Erythroblast (primary cell): ENCODE measurements at regions not wholly inside any gene's neighbourhood (a gene's known extent, or its start where the extent isn't known, plus 50 kb on each side); places are given as distances from the start of the nearest gene placed in this dataset.

ENCODE experiments used
- GATA1 ChIP-seq: IDR thresholded peaks from 2 replicates; pipeline ENCODE4 v1.6.1; 2011; ENCODE audit warnings: low read depth, mild to moderate bottlenecking, control low read depth, low read length, moderate library complexity
- POLR2A ChIP-seq: IDR thresholded peaks from 2 replicates; pipeline ENCODE4 v1.6.1; 2011; ENCODE audit warnings: mild to moderate bottlenecking, low read length

GRCh38 chr6:82030761-82031503 is 216.6 kb downstream of the IBTK start:
- TF ChIP-seq POLR2A (no peak), GATA1 (no peak)
